SK-N-MC (cell line): ENCODE measurements at regions not wholly inside any gene's neighbourhood (a gene's known extent, or its start where the extent isn't known, plus 50 kb on each side); places are given as distances from the start of the nearest gene placed in this dataset.

ENCODE experiments used
- FOXP2 ChIP-seq: optimal IDR thresholded peaks from 2 replicates; pipeline ENCODE3; 2011; ENCODE audit warnings: mild to moderate bottlenecking, moderate library complexity; ENCODE audit not compliant: insufficient read depth; ENCODE audit errors: extremely low read length, control extremely low read depth
- POLR2AphosphoS5 ChIP-seq: IDR thresholded peaks from 2 replicates; pipeline ENCODE4 v1.6.1; 2012; ENCODE audit warnings: mild to moderate bottlenecking, low read depth, low read length, borderline replicate concordance

DNA sequence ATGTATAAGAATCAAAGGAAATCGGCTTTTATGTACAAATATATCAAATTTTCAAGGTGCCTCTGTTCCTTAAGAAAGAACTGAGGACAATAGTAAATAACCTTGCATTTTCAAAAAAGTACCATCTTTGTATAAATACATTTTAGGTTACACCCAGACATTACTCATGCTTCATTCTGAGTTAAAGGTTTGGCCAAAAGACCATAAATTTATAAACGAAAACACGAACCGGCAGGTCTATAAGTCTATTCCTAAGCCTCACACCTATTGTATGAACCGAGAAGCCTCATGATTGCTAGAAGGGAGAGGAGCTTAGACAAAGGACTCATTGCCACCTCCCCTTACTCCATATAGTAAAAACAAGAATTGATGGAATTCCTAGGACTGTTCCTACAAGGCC, 94.6 kb upstream of the PSMD7 start:
- TF ChIP-seq POLR2AphosphoS5: no peak
- no peak for TF ChIP-seq FOXP2
